K562 (cell line): ENCODE measurements at regions not wholly inside any gene's neighbourhood (a gene's known extent, or its start where the extent isn't known, plus 50 kb on each side); places are given as distances from the start of the nearest gene placed in this dataset.

ENCODE experiments used
- ATAC-seq: fragments of 200-7000 bp; cut with Tn5 transposase; 3 replicates; pipeline ENCODE4 v1.9.1; 2020; ENCODE audit warnings: moderate library complexity
- BruUV-seq: library from RNA; stranded (reverse); fragments of 400-500 nt; replicated peaks from 2 replicates; lab custom pipeline; 2021; lab: Mats Ljungman, UMichigan
- CTCF ChIA-PET: fragments of 300-600 bp; formaldehyde crosslinking; extraction: SDS; loops from one replicate; lab custom pipeline; 2021; ENCODE audit warnings: low intra/inter-chr PET ratio; lab: Yijun Ruan, JAX
- POLR2A ChIA-PET: fragments of 300-600, 350-650 bp; sonication (Branson Sonifier 250); formaldehyde crosslinking; extraction: SDS; loops from one replicate; lab custom pipeline; 2021; ENCODE audit warnings: antibody characterized with exemption, inconsistent platforms; lab: Yijun Ruan, JAX
- DNase-seq, 4 experiments: peaks; one replicate each; pipeline versions ENCODE4 v3.0.0 to v3.0.0-alpha.2; 2011 to 2018; ENCODE audit warnings: low spot score in 3 of 4, mixed read lengths in 3 of 4; ENCODE audit errors: extremely low read depth in 1 of 4
- FAIRE-seq: peaks from 2 replicates; lab custom pipeline; 2011; peaks lifted over from hg19 to GRCh38; lab: Jason Lieb, UNC
- H2AFZ ChIP-seq: 2 replicates; pipeline ENCODE4 v1.6.0; 2011; ENCODE audit warnings: low read depth, low read length, control low read depth, inconsistent platforms
- H3K27ac ChIP-seq: fragments of 200-600 bp; 3 replicates; pipeline ENCODE4 v1.8.0; 2011; ENCODE audit warnings: low read depth, mild to moderate bottlenecking, control low read depth, inconsistent platforms, low read length, moderate library complexity, mixed read lengths; ENCODE audit errors: extremely low read depth
- H3K27me3 ChIP-seq, 2 experiments: fragments of 300-600 bp in 1 of 2; 2 replicates in 1 of 2; 3 replicates in 1 of 2; pipeline versions ENCODE4 v1.6.0 to v1.8.0; 2011; ENCODE audit warnings: inconsistent platforms in 2 of 2, low read length in 2 of 2, mild to moderate bottlenecking in 1 of 2, mixed read lengths in 1 of 2, moderate library complexity in 1 of 2; ENCODE audit not compliant: control insufficient read depth in 2 of 2, insufficient read depth in 2 of 2
- H3K36me3 ChIP-seq: fragments of 300-600 bp; 3 replicates; pipeline ENCODE4 v1.8.0; 2011; ENCODE audit warnings: mild to moderate bottlenecking, low read length, inconsistent platforms; ENCODE audit not compliant: control insufficient read depth, insufficient read depth
- H3K4me1 ChIP-seq, 2 experiments: fragments of 200-600 bp in 1 of 2; replicated peaks in 1 of 2; 2 replicates in 1 of 2; 3 replicates in 1 of 2; pipeline versions ENCODE4 v1.5.1 to v1.8.0; 2011; ENCODE audit warnings: inconsistent platforms in 2 of 2, low read length in 2 of 2, mild to moderate bottlenecking in 1 of 2, mixed read lengths in 1 of 2, moderate library complexity in 1 of 2; ENCODE audit not compliant: control insufficient read depth in 2 of 2, insufficient read depth in 2 of 2
- H3K4me2 ChIP-seq: 2 replicates; pipeline ENCODE4 v1.6.1; 2011; ENCODE audit warnings: low read length, control low read depth, inconsistent platforms, mixed read lengths; ENCODE audit not compliant: insufficient read depth
- H3K4me3 ChIP-seq: fragments of 200-600 bp; sonication (generic), shearing (Covaris generic); 2 replicates; pipeline ENCODE4 v1.5.1; 2016; ENCODE audit warnings: control low read depth, inconsistent platforms
- H3K79me2 ChIP-seq: fragments of 200-600 bp; 3 replicates; pipeline ENCODE4 v1.8.0; 2011; ENCODE audit warnings: low read length, inconsistent platforms; ENCODE audit not compliant: control insufficient read depth, insufficient read depth
- H3K9ac ChIP-seq, 2 experiments: 2 replicates each; pipeline versions ENCODE4 v1.6.0 to v1.6.1; 2011; ENCODE audit warnings: low read depth in 2 of 2, low read length in 2 of 2, control low read depth in 1 of 2, inconsistent platforms in 1 of 2, mild to moderate bottlenecking in 1 of 2, mixed read lengths in 1 of 2; ENCODE audit not compliant: insufficient read depth in 1 of 2
- H3K9me1 ChIP-seq: one replicate; pipeline ENCODE4 v1.6.0; 2011; ENCODE audit warnings: inconsistent platforms, mild to moderate bottlenecking, low read length, moderate library complexity; ENCODE audit not compliant: control insufficient read depth, insufficient read depth
- H3K9me3 ChIP-seq: replicated peaks from 2 replicates; pipeline ENCODE4 v1.5.1; 2011; ENCODE audit warnings: low read depth, low read length, inconsistent platforms; ENCODE audit not compliant: control insufficient read depth, insufficient read depth
- H4K20me1 ChIP-seq: replicated peaks from 2 replicates; pipeline ENCODE4 v1.6.1; 2011; ENCODE audit warnings: low read length, inconsistent platforms, mixed read lengths; ENCODE audit not compliant: control insufficient read depth, insufficient read depth
- DLX4 ChIP-seq: fragments of 250-450 bp; sonication (Bioruptor Pico); IDR thresholded peaks from 2 replicates; pipeline ENCODE4 v1.6.1; 2021; ENCODE audit warnings: mild to moderate bottlenecking
- HMG20B ChIP-seq: fragments of 250-450 bp; sonication (Bioruptor Pico); IDR thresholded peaks from 2 replicates; pipeline ENCODE4 v1.5.0; 2021; ENCODE audit warnings: mild to moderate bottlenecking
- NCOA1 ChIP-seq: fragments of 450-650 bp; IDR thresholded peaks from 2 replicates; pipeline ENCODE4 v1.6.1; 2016; ENCODE audit warnings: low read depth
- PHTF2 ChIP-seq: fragments of 250-450 bp; sonication (Bioruptor Pico); IDR thresholded peaks from 2 replicates; pipeline ENCODE4 v1.5.0; 2021; ENCODE audit warnings: mild to moderate bottlenecking
- TEAD4 ChIP-seq, 2 experiments: sonication (generic) in 1 of 2; formaldehyde crosslinking in 1 of 2; IDR thresholded peaks; 2 replicates each; pipeline versions ENCODE4 v1.6.1 to v1.8.0; 2012 to 2022; ENCODE audit warnings: borderline replicate concordance in 1 of 2, inconsistent platforms in 1 of 2, low read length in 1 of 2, mild to moderate bottlenecking in 1 of 2, missing genetic modification reagents in 1 of 2
- USF2 ChIP-seq: sonication (generic); formaldehyde crosslinking; IDR thresholded peaks from 2 replicates; pipeline ENCODE4 v1.5.0; 2020; ENCODE audit warnings: missing genetic modification reagents
- ZBTB1 ChIP-seq: sonication (generic); formaldehyde crosslinking; IDR thresholded peaks from 2 replicates; pipeline ENCODE4 v1.8.1; 2023; ENCODE audit warnings: missing genetic modification reagents, low read depth, mild to moderate bottlenecking, borderline replicate concordance
- ZNF3 ChIP-seq: fragments of 250-450 bp; sonication (Bioruptor Pico); IDR thresholded peaks from 2 replicates; pipeline ENCODE4 v1.5.0; 2021; ENCODE audit warnings: mild to moderate bottlenecking, moderate library complexity
- ZNF584 ChIP-seq: fragments of 200-800 bp; sonication (Bioruptor generic); IDR thresholded peaks from 2 replicates; pipeline ENCODE4 v1.6.1; 2016; ENCODE audit warnings: low read depth, mild to moderate bottlenecking, missing genetic modification characterization, missing compliant biosample characterization
- WGBS: fragments of 100-300 bp; shearing (Covaris generic); methylation state at CpG from one replicate; pipeline ENCODE4 v1.1.6; 2016; ENCODE audit warnings: low coverage, mixed read lengths; ENCODE audit not compliant: insufficient coverage; ENCODE audit errors: missing lambda C conversion rate; 5-methylcytosine and 5-hydroxymethylcytosine counted together
- in situ Hi-C: fragments of 300-500 bp; cut with MboI; formaldehyde crosslinking; loops from 4 replicates; pipeline ENCODE4 v1.15.0; 2018; ENCODE audit warnings: inconsistent platforms, mixed read lengths
- intact Hi-C: fragments of 100-400 bp; cut with micrococcal nuclease; formaldehyde crosslinking; loops from 2 replicates; pipeline ENCODE4 v1.14.2; 2022
- TF ChIP-seq, protein P1 (sequence below): fragments of 150-350 bp; IDR thresholded peaks from 2 replicates; pipeline ENCODE4 v1.6.1; 2014; ENCODE audit warnings: low read depth, mild to moderate bottlenecking, low read length, borderline replicate concordance
- TF ChIP-seq, protein P2 (sequence below): sonication (generic); formaldehyde crosslinking; IDR thresholded peaks from 2 replicates; pipeline ENCODE4 v1.8.0; 2022; ENCODE audit warnings: mild to moderate bottlenecking, missing genetic modification reagents

GRCh38 chr6:19964115-19964514, 126.9 kb downstream of the ID4 start (continued):
- TF ChIP-seq TEAD4 (IDR thresholded peaks at IDR 0.05; ENCODE audit: low read length) (peak; percentile 71), TEAD4 (CRISPR knock-in tag; IDR thresholded peaks at IDR 0.05; ENCODE audit: borderline replicate concordance) (no peak)

- no peak overlapping the region; the same call in 2 of the 3 replicates for H3K27ac ChIP-seq
- CTCF ChIA-PET = no interaction called here
- no peak overlapping the region for H3K4me3 ChIP-seq
- peaks cover 0 to 14% of the 10 kb centered on the region in 2 experiments; a peak in 2 of 5 replicates for H3K4me1 ChIP-seq
- H3K9me1 ChIP-seq = no peaks in the 10 kb centered on the region
- intact Hi-C loops (no loop called here), in situ Hi-C loops (no loop called here)
- H3K79me2 ChIP-seq = no peaks in the 10 kb centered on the region
- WGBS = 6% methylated on average over 1 of the region's 1 CpG
- peak; percentile 40 to 56 (median 50) for DNase-seq
- no peak overlapping the region for H3K9ac ChIP-seq
- ATAC-seq = peak; percentile 68
- H2AFZ ChIP-seq = no peak overlapping the region; the same call in 1 of the 2 replicates
- POLR2A ChIA-PET = interaction anchor here (0.8 kb wide), 1 partner anchor 8 kb away, joined by 5 read pairs; no protein-coding TSS in a partner anchor
- peaks cover 0 to under 1% of the 10 kb centered on the region in 2 experiments; a peak in 1 of 5 replicates for H3K27me3 ChIP-seq
- H3K36me3 ChIP-seq = no peaks in the 10 kb centered on the region
- no peaks in the 10 kb centered on the region for H4K20me1 ChIP-seq
- no TSS peak for BruUV-seq
- H3K9me3 ChIP-seq = no peaks in the 10 kb centered on the region
- peak overlapping the region; percentile 29; the same call in 1 of the 2 replicates for H3K4me2 ChIP-seq
- FAIRE-seq = peak; percentile 23
- no peak for TF ChIP-seq DLX4
- no peak for TF ChIP-seq HMG20B (CRISPR knock-in tag)
- TF ChIP-seq, protein P1, sequence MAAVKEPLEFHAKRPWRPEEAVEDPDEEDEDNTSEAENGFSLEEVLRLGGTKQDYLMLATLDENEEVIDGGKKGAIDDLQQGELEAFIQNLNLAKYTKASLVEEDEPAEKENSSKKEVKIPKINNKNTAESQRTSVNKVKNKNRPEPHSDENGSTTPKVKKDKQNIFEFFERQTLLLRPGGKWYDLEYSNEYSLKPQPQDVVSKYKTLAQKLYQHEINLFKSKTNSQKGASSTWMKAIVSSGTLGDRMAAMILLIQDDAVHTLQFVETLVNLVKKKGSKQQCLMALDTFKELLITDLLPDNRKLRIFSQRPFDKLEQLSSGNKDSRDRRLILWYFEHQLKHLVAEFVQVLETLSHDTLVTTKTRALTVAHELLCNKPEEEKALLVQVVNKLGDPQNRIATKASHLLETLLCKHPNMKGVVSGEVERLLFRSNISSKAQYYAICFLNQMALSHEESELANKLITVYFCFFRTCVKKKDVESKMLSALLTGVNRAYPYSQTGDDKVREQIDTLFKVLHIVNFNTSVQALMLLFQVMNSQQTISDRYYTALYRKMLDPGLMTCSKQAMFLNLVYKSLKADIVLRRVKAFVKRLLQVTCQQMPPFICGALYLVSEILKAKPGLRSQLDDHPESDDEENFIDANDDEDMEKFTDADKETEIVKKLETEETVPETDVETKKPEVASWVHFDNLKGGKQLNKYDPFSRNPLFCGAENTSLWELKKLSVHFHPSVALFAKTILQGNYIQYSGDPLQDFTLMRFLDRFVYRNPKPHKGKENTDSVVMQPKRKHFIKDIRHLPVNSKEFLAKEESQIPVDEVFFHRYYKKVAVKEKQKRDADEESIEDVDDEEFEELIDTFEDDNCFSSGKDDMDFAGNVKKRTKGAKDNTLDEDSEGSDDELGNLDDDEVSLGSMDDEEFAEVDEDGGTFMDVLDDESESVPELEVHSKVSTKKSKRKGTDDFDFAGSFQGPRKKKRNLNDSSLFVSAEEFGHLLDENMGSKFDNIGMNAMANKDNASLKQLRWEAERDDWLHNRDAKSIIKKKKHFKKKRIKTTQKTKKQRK = no peak
- TF ChIP-seq ZNF584 (CRISPR knock-in tag) = no peak
- no peak for TF ChIP-seq USF2 (CRISPR knock-in tag)
- TF ChIP-seq, protein P2, sequence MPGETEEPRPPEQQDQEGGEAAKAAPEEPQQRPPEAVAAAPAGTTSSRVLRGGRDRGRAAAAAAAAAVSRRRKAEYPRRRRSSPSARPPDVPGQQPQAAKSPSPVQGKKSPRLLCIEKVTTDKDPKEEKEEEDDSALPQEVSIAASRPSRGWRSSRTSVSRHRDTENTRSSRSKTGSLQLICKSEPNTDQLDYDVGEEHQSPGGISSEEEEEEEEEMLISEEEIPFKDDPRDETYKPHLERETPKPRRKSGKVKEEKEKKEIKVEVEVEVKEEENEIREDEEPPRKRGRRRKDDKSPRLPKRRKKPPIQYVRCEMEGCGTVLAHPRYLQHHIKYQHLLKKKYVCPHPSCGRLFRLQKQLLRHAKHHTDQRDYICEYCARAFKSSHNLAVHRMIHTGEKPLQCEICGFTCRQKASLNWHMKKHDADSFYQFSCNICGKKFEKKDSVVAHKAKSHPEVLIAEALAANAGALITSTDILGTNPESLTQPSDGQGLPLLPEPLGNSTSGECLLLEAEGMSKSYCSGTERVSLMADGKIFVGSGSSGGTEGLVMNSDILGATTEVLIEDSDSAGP = no peak
- TF ChIP-seq ZBTB1 (CRISPR knock-in tag) = no peak
- TF ChIP-seq PHTF2 (CRISPR knock-in tag) = no peak
- TF ChIP-seq ZNF3 (CRISPR knock-in tag) = no peak
- no peak for TF ChIP-seq NCOA1
Measured at GRCh38 chr6:19968201-19968600, 131.0 kb downstream of the ID4 start.
